ENCODE measurements at regions not wholly inside any gene's neighbourhood (a gene's known extent, or its start where the extent isn't known, plus 50 kb on each side); places are given as distances from the start of the nearest gene placed in this dataset.

GRCh38 chr9:99326112-99326916 is 104.2 kb downstream of the SEC61B start:
- no peak for DNase-seq (ENCODE audit: low spot score)
- intact Hi-C loops (cut with DNase I): no loop called here

- intact Hi-C loops (cut with DNase I): no loop called here
- no peak for DNase-seq (ENCODE audit: low spot score)
These were observed 104.8 kb downstream of the SEC61B start for GRCh38 chr9:99326917-99327189.

GRCh38 chr9:99327667-99328066 is 105.6 kb downstream of the SEC61B start:
- intact Hi-C loops (cut with DNase I): no loop called here
- no peak for DNase-seq (ENCODE audit: low spot score)

GRCh38 chr9:99335280-99335679 is 113.2 kb downstream of the SEC61B start:
- intact Hi-C loops (cut with DNase I): no loop called here
- DNase-seq (ENCODE audit: low spot score): no peak

GRCh38 chr9:99336005-99336404 is 113.9 kb downstream of the SEC61B start:
- DNase-seq (ENCODE audit: low spot score): no peak
- intact Hi-C loops (cut with DNase I): no loop called here

- DNase-seq (ENCODE audit: low spot score): no peak
- intact Hi-C loops (cut with DNase I): no loop called here
These were observed 114.4 kb downstream of the SEC61B start for GRCh38 chr9:99336531-99336930.

GRCh38 chr9:99340281-99340680 is 118.2 kb downstream of the SEC61B start:
- intact Hi-C loops (cut with DNase I): no loop called here
- no peak for DNase-seq (ENCODE audit: low spot score)

- DNase-seq (ENCODE audit: low spot score): no peak
- intact Hi-C loops (cut with DNase I): no loop called here
These were observed 119.6 kb downstream of the SEC61B start for GRCh38 chr9:99341686-99342085.

GRCh38 chr9:99345451-99345850 is 123.4 kb downstream of the SEC61B start:
- DNase-seq (ENCODE audit: low spot score): no peak
- intact Hi-C loops (cut with DNase I): no loop called here

- DNase-seq (ENCODE audit: low spot score): no peak
- intact Hi-C loops (cut with DNase I): no loop called here
These were observed 123.9 kb downstream of the SEC61B start for GRCh38 chr9:99345942-99346341.

GRCh38 chr9:99347568-99347967 is 125.5 kb downstream of the SEC61B start:
- DNase-seq (ENCODE audit: low spot score): no peak
- intact Hi-C loops (cut with DNase I): no loop called here

- intact Hi-C loops (cut with DNase I): no loop called here
- no peak for DNase-seq (ENCODE audit: low spot score)
These were observed 126.2 kb downstream of the SEC61B start for GRCh38 chr9:99348289-99348688.

- no peak for DNase-seq (ENCODE audit: low spot score)
- intact Hi-C loops (cut with DNase I): no loop called here
These were observed 127.8 kb downstream of the SEC61B start for GRCh38 chr9:99349870-99350269.

GRCh38 chr9:99350461-99350860 is 128.4 kb downstream of the SEC61B start:
- intact Hi-C loops (cut with DNase I): no loop called here
- no peak for DNase-seq (ENCODE audit: low spot score)

- no peak for DNase-seq (ENCODE audit: low spot score)
- intact Hi-C loops (cut with DNase I): no loop called here
These were observed 129.6 kb downstream of the SEC61B start for GRCh38 chr9:99351647-99352046.

GRCh38 chr9:99352826-99353225 is 130.7 kb downstream of the SEC61B start:
- DNase-seq (ENCODE audit: low spot score): no peak
- intact Hi-C loops (cut with DNase I): no loop called here

GRCh38 chr9:99353408-99353807 is 131.3 kb downstream of the SEC61B start:
- DNase-seq (ENCODE audit: low spot score): no peak
- intact Hi-C loops (cut with DNase I): no loop called here

GRCh38 chr9:99354104-99354503 is 132.0 kb downstream of the SEC61B start:
- intact Hi-C loops (cut with DNase I): no loop called here
- no peak for DNase-seq (ENCODE audit: low spot score)

- peak; percentile 85 for DNase-seq (ENCODE audit: low spot score)
- intact Hi-C loops (cut with DNase I): no loop called here
These were observed 134.5 kb downstream of the SEC61B start for GRCh38 chr9:99356512-99356971.

GRCh38 chr9:99357575-99357974 is 135.5 kb downstream of the SEC61B start:
- intact Hi-C loops (cut with DNase I): loop anchor here (1.0 kb wide), 2 partner anchors 88 to 464 kb away; partner anchors contain the start of gene NR4A3
- DNase-seq (ENCODE audit: low spot score): peak; percentile 84

GRCh38 chr9:99358668-99359067 is 136.6 kb downstream of the SEC61B start:
- intact Hi-C loops (cut with DNase I): loop anchor here (2.0 kb wide), 2 partner anchors 92 to 204 kb away; no protein-coding TSS in a partner anchor
- no peak for DNase-seq (ENCODE audit: low spot score)

GRCh38 chr9:99359336-99359735 is 137.3 kb downstream of the SEC61B start:
- intact Hi-C loops (cut with DNase I): loop anchor here (2.0 kb wide), 2 partner anchors 91 to 203 kb away; no protein-coding TSS in a partner anchor
- no peak for DNase-seq (ENCODE audit: low spot score)

All from cardiac septum (tissue), 1 donor.